Trophoblast cell (in vitro differentiated cells and primary cell): ENCODE measurements at regions not wholly inside any gene's neighbourhood (a gene's known extent, or its start where the extent isn't known, plus 50 kb on each side); places are given as distances from the start of the nearest gene placed in this dataset.

Experiments
- DNase-seq, 2 donors: peaks; one replicate each; pipeline ENCODE4 v3.0.0-alpha.2; 2016
- H2AFZ ChIP-seq: 2 replicates; pipeline ENCODE4 v1.6.1; 2013; ENCODE audit warnings: low read length, moderate library complexity, mild to moderate bottlenecking; ENCODE audit not compliant: insufficient read depth, poor library complexity
- H2AK5ac ChIP-seq: 2 replicates; pipeline ENCODE4 v1.6.1; 2013; ENCODE audit warnings: mild to moderate bottlenecking, low read length
- H2BK120ac ChIP-seq: 2 replicates; pipeline ENCODE4 v1.6.1; 2013; ENCODE audit warnings: low read length, mild to moderate bottlenecking, moderate library complexity; ENCODE audit not compliant: insufficient read depth, poor library complexity
- H2BK12ac ChIP-seq: 2 replicates; pipeline ENCODE4 v1.6.1; 2013; ENCODE audit warnings: mild to moderate bottlenecking, low read length, moderate library complexity
- H2BK5ac ChIP-seq: 2 replicates; pipeline ENCODE4 v1.6.1; 2013; ENCODE audit warnings: low read length, low read depth, moderate library complexity, mild to moderate bottlenecking; ENCODE audit not compliant: poor library complexity
- H3K14ac ChIP-seq: 2 replicates; pipeline ENCODE4 v1.6.1; 2013; ENCODE audit warnings: mild to moderate bottlenecking, low read length
- H3K18ac ChIP-seq: 2 replicates; pipeline ENCODE4 v1.6.1; 2013; ENCODE audit warnings: mild to moderate bottlenecking, low read length
- H3K23ac ChIP-seq: 2 replicates; pipeline ENCODE4 v1.6.1; 2013; ENCODE audit warnings: low read length
- H3K27ac ChIP-seq: 2 replicates; pipeline ENCODE4 v1.5.1; 2013; ENCODE audit warnings: low read depth, mild to moderate bottlenecking, inconsistent platforms, low read length, moderate library complexity
- H3K27me3 ChIP-seq: 2 replicates; pipeline ENCODE4 v1.6.1; 2013; ENCODE audit warnings: inconsistent platforms, mild to moderate bottlenecking, low read length, moderate library complexity; ENCODE audit not compliant: insufficient read depth
- H3K36me3 ChIP-seq, 2 experiments: 1 replicate in 1 of 2; 2 replicates in 1 of 2; pipeline ENCODE4 v1.6.1; 2013; ENCODE audit warnings: low read length in 2 of 2, mild to moderate bottlenecking in 2 of 2, moderate library complexity in 1 of 2; ENCODE audit not compliant: insufficient read depth in 2 of 2, control insufficient read depth in 1 of 2
- H3K4ac ChIP-seq: 2 replicates; pipeline ENCODE4 v1.6.1; 2013; ENCODE audit warnings: low read depth, mild to moderate bottlenecking, low read length, moderate library complexity
- H3K4me1 ChIP-seq, 2 experiments: 1 replicate in 1 of 2; 2 replicates in 1 of 2; pipeline ENCODE4 v1.6.1; 2013; ENCODE audit warnings: low read length in 2 of 2, mild to moderate bottlenecking in 2 of 2, moderate library complexity in 1 of 2; ENCODE audit not compliant: insufficient read depth in 2 of 2, control insufficient read depth in 1 of 2
- H3K4me2 ChIP-seq: 2 replicates; pipeline ENCODE4 v1.6.1; 2013; ENCODE audit warnings: inconsistent platforms, mild to moderate bottlenecking, low read length, moderate library complexity
- H3K4me3 ChIP-seq: 2 replicates; pipeline ENCODE4 v1.5.1; 2013; ENCODE audit warnings: mild to moderate bottlenecking, low read depth, low read length, inconsistent platforms
- H3K79me1 ChIP-seq: one replicate; pipeline ENCODE4 v1.6.1; 2013; ENCODE audit warnings: low read length
- H3K79me2 ChIP-seq: 2 replicates; pipeline ENCODE4 v1.6.1; 2013; ENCODE audit warnings: low read length, mild to moderate bottlenecking; ENCODE audit not compliant: control insufficient read depth, insufficient read depth, poor library complexity
- H3K9ac ChIP-seq: 2 replicates; pipeline ENCODE4 v1.6.1; 2013; ENCODE audit warnings: mild to moderate bottlenecking, low read length
- H3K9me3 ChIP-seq: 2 replicates; pipeline ENCODE4 v1.6.1; 2013; ENCODE audit warnings: low read depth, mild to moderate bottlenecking, control low read depth, inconsistent platforms, low read length; ENCODE audit not compliant: insufficient read depth
- H4K12ac ChIP-seq: 2 replicates; pipeline ENCODE4 v1.6.1; 2013; ENCODE audit warnings: low read depth, mild to moderate bottlenecking, low read length, moderate library complexity
- H4K8ac ChIP-seq: 2 replicates; pipeline ENCODE4 v1.6.1; 2013; ENCODE audit warnings: low read depth, mild to moderate bottlenecking, low read length, moderate library complexity
- H4K91ac ChIP-seq: one replicate; pipeline ENCODE4 v1.6.1; 2013; ENCODE audit warnings: low read depth, mild to moderate bottlenecking, low read length, moderate library complexity
- WGBS: extraction: QIAGEN DNeasy Blood & Tissue Kit; methylation state at CpG from one replicate; pipeline ENCODE4 v1.1.7; 2013; ENCODE audit warnings: missing lambda C conversion rate; ENCODE audit not compliant: insufficient read length, insufficient coverage; ENCODE audit errors: extremely low coverage; 5-methylcytosine and 5-hydroxymethylcytosine counted together

GRCh38 chr16:62903961-62904502 is 867.8 kb upstream of the CDH8 start:
- H3K36me3 ChIP-seq, result no peaks in the 10 kb centered on the region
- no peak overlapping the region for H2AFZ ChIP-seq
- WGBS, result no CpG with 5 or more reads among the region's 5 CpGs
- no peak overlapping the region for H4K8ac ChIP-seq
- H3K14ac ChIP-seq, result no peak overlapping the region
- H2BK5ac ChIP-seq, result no peak overlapping the region
- no peaks in the 10 kb centered on the region for H3K27me3 ChIP-seq
- H3K4ac ChIP-seq, result no peak overlapping the region
- H3K23ac ChIP-seq, result no peak overlapping the region
- no peak overlapping the region for H4K12ac ChIP-seq
- no peaks in the 10 kb centered on the region for H3K9me3 ChIP-seq
- no peak overlapping the region for H2BK120ac ChIP-seq
- no peak overlapping the region for H2AK5ac ChIP-seq
- H3K79me2 ChIP-seq, result no peaks in the 10 kb centered on the region
- H3K27ac ChIP-seq, result no peak overlapping the region
- H3K9ac ChIP-seq, result no peak overlapping the region
- no peak for DNase-seq
- no peak overlapping the region for H3K18ac ChIP-seq
- H3K4me3 ChIP-seq, result no peak overlapping the region
- H3K79me1 ChIP-seq, result no peaks in the 10 kb centered on the region
- H2BK12ac ChIP-seq, result no peak overlapping the region
- no peak overlapping the region for H4K91ac ChIP-seq
- H3K4me2 ChIP-seq, result no peak overlapping the region
- H3K4me1 ChIP-seq, result no peaks in the 10 kb centered on the region

GRCh38 chr16:62899737-62900136 is 863.5 kb upstream of the CDH8 start:
- Histone ChIP-seq H3K79me1 (no peaks in the 10 kb centered on the region), H2AFZ (no peak overlapping the region), H2BK120ac (no peak overlapping the region), H3K9me3 (no peaks in the 10 kb centered on the region), H2BK5ac (no peak overlapping the region), H3K4me3 (no peak overlapping the region), H3K27me3 (no peaks in the 10 kb centered on the region), H2BK12ac (no peak overlapping the region), H3K23ac (no peak overlapping the region), H3K4me2 (no peak overlapping the region), H4K91ac (no peak overlapping the region), H3K4ac (no peak overlapping the region), H2AK5ac (no peak overlapping the region), H4K12ac (no peak overlapping the region), H4K8ac (no peak overlapping the region), H3K9ac (no peak overlapping the region), H3K18ac (no peak overlapping the region), H3K36me3 (no peaks in the 10 kb centered on the region), H3K4me1 (no peaks in the 10 kb centered on the region), H3K14ac (no peak overlapping the region), H3K79me2 (no peaks in the 10 kb centered on the region), H3K27ac (no peak overlapping the region)
- DNase-seq, result no peak
- no CpG with 5 or more reads among the region's 1 CpG for WGBS

GRCh38 chr16:62889097-62889496 is 852.9 kb upstream of the CDH8 start:
- no peaks in the 10 kb centered on the region for H3K79me2 ChIP-seq
- H3K9me3 ChIP-seq, result no peaks in the 10 kb centered on the region
- H4K91ac ChIP-seq, result no peak overlapping the region
- no peak overlapping the region for H2BK120ac ChIP-seq
- H3K23ac ChIP-seq, result no peak overlapping the region
- WGBS, result no CpG with 5 or more reads among the region's 2 CpGs
- H3K9ac ChIP-seq, result no peak overlapping the region
- H3K4me1 ChIP-seq, result no peaks in the 10 kb centered on the region
- no peak overlapping the region for H3K4ac ChIP-seq
- no peak overlapping the region for H4K8ac ChIP-seq
- H3K18ac ChIP-seq, result no peak overlapping the region
- no peak overlapping the region for H2AK5ac ChIP-seq
- H2BK12ac ChIP-seq, result no peak overlapping the region
- no peak overlapping the region for H4K12ac ChIP-seq
- no peaks in the 10 kb centered on the region for H3K36me3 ChIP-seq
- H2AFZ ChIP-seq, result no peak overlapping the region
- H3K27me3 ChIP-seq, result no peaks in the 10 kb centered on the region
- H3K4me3 ChIP-seq, result no peak overlapping the region
- H3K79me1 ChIP-seq, result no peaks in the 10 kb centered on the region
- H3K27ac ChIP-seq, result no peak overlapping the region
- H3K14ac ChIP-seq, result no peak overlapping the region
- H3K4me2 ChIP-seq, result no peak overlapping the region
- H2BK5ac ChIP-seq, result no peak overlapping the region
- no peak for DNase-seq

- Histone ChIP-seq H3K9me3 (peaks cover under 1% of the 10 kb centered on the region), H3K14ac (no peak overlapping the region), H3K4me3 (no peak overlapping the region), H3K4me2 (no peak overlapping the region), H4K91ac (no peak overlapping the region), H3K27me3 (no peaks in the 10 kb centered on the region), H2BK120ac (no peak overlapping the region), H3K79me1 (no peaks in the 10 kb centered on the region), H3K36me3 (no peaks in the 10 kb centered on the region), H3K27ac (no peak overlapping the region), H2AK5ac (no peak overlapping the region), H3K9ac (no peak overlapping the region), H4K8ac (no peak overlapping the region), H3K23ac (no peak overlapping the region), H2BK5ac (no peak overlapping the region), H3K4me1 (no peaks in the 10 kb centered on the region), H2AFZ (no peak overlapping the region), H3K4ac (no peak overlapping the region), H3K79me2 (no peaks in the 10 kb centered on the region), H2BK12ac (no peak overlapping the region), H3K18ac (no peak overlapping the region), H4K12ac (no peak overlapping the region)
- WGBS, result no CpG with 5 or more reads among the region's 5 CpGs
- no peak for DNase-seq
Observed at GRCh38 chr16:62883509-62883908, 847.3 kb upstream of the CDH8 start.
